HepG2 (cell line): ENCODE measurements at regions not wholly inside any gene's neighbourhood (a gene's known extent, or its start where the extent isn't known, plus 50 kb on each side); places are given as distances from the start of the nearest gene placed in this dataset.

ENCODE experiments used
- ATAC-seq: fragments of 200-7000 bp; cut with Tn5 transposase; 3 replicates; pipeline ENCODE4 v1.9.1; 2020; ENCODE audit warnings: mild to moderate bottlenecking, moderate library complexity
- BruUV-seq: library from RNA; stranded (reverse); fragments of 400-500 nt; replicated peaks from 2 replicates; lab custom pipeline; 2021; lab: Mats Ljungman, UMichigan
- CTCF ChIA-PET: fragments of 300-600 bp; formaldehyde crosslinking; extraction: SDS; loops from one replicate; lab custom pipeline; 2021; ENCODE audit warnings: low total read pairs, inconsistent platforms, low intra/inter-chr PET ratio; lab: Yijun Ruan, JAX
- POLR2A ChIA-PET: fragments of 350-600 bp; sonication (Branson Sonifier 250); formaldehyde crosslinking; loops from one replicate; lab custom pipeline; 2020; ENCODE audit warnings: antibody characterized with exemption, inconsistent platforms; lab: Yijun Ruan, JAX
- DNase-seq: peaks from one replicate; pipeline ENCODE4 v3.0.0-alpha.2; 2015; ENCODE audit warnings: low spot score
- FAIRE-seq: peaks from 3 replicates; lab custom pipeline; 2011; peaks lifted over from hg19 to GRCh38; lab: Jason Lieb, UNC
- H2AFZ ChIP-seq: one replicate; pipeline ENCODE4 v1.6.1; 2011; ENCODE audit warnings: low read length, inconsistent platforms
- H3K27ac ChIP-seq: fragments of 300-600 bp; 3 replicates; pipeline ENCODE4 v1.8.0; 2011; ENCODE audit warnings: mixed run types, mild to moderate bottlenecking, mixed read lengths, low read length, inconsistent platforms; ENCODE audit not compliant: insufficient read depth; ENCODE audit errors: extremely low read length
- H3K27me3 ChIP-seq, 2 experiments: fragments of 200-600 bp in 1 of 2; 2 replicates in 1 of 2; 3 replicates in 1 of 2; pipeline versions ENCODE4 v1.6.0 to v1.8.0; 2011; ENCODE audit warnings: low read length in 2 of 2, mild to moderate bottlenecking in 2 of 2, moderate library complexity in 2 of 2, inconsistent platforms in 1 of 2; ENCODE audit not compliant: insufficient read depth in 2 of 2, control insufficient read depth in 1 of 2
- H3K36me3 ChIP-seq, 2 experiments: fragments of 200-600 bp in 1 of 2; replicated peaks in 1 of 2; 2 replicates in 1 of 2; 3 replicates in 1 of 2; pipeline versions ENCODE4 v1.5.1 to v1.8.0; 2011; ENCODE audit warnings: low read length in 2 of 2, inconsistent platforms in 1 of 2; ENCODE audit not compliant: insufficient read depth in 2 of 2, control insufficient read depth in 1 of 2
- H3K4me1 ChIP-seq: 2 replicates; pipeline ENCODE4 v1.5.1; 2012; ENCODE audit warnings: low read length, inconsistent platforms; ENCODE audit not compliant: insufficient read depth
- H3K4me2 ChIP-seq: 2 replicates; pipeline ENCODE4 v1.6.0; 2011; ENCODE audit warnings: low read depth, low read length, inconsistent platforms
- H3K4me3 ChIP-seq, 3 experiments: fragments of 200-600 bp in 1 of 3; sonication (generic), shearing (Covaris generic) in 1 of 3; replicated peaks in 1 of 3; 2 replicates each; pipeline ENCODE4 v1.5.1; 2011 to 2016; ENCODE audit warnings: low read length in 3 of 3, inconsistent platforms in 2 of 3, low read depth in 2 of 3, mild to moderate bottlenecking in 2 of 3, control low read depth in 1 of 3, mixed read lengths in 1 of 3; ENCODE audit not compliant: insufficient read depth in 1 of 3
- H3K79me2 ChIP-seq: one replicate; pipeline ENCODE4 v1.6.1; 2011; ENCODE audit warnings: low read length, inconsistent platforms; ENCODE audit not compliant: insufficient read depth
- H3K9ac ChIP-seq: 2 replicates; pipeline ENCODE4 v1.6.0; 2011; ENCODE audit warnings: mild to moderate bottlenecking, low read depth, low read length, inconsistent platforms; ENCODE audit not compliant: insufficient read depth
- H3K9me3 ChIP-seq: 2 replicates; pipeline ENCODE4 v1.5.1; 2012; ENCODE audit warnings: mild to moderate bottlenecking, low read length
- H4K20me1 ChIP-seq: 2 replicates; pipeline ENCODE4 v1.6.0; 2011; ENCODE audit warnings: inconsistent platforms, mild to moderate bottlenecking, low read length, moderate library complexity; ENCODE audit not compliant: insufficient read depth
- CCDC6 ChIP-seq: sonication (generic); formaldehyde crosslinking; IDR thresholded peaks from 2 replicates; pipeline ENCODE4 v1.8.1; 2022; ENCODE audit warnings: mild to moderate bottlenecking, missing genetic modification reagents, moderate library complexity
- CEBPG ChIP-seq: IDR thresholded peaks from 2 replicates; pipeline ENCODE4 v1.6.1; 2016
- EZH2 ChIP-seq: conservative IDR thresholded peaks from 2 replicates; pipeline ENCODE4 v1.6.1; 2012; ENCODE audit warnings: mild to moderate bottlenecking, low read depth, low read length, moderate library complexity
- MAFF ChIP-seq: IDR thresholded peaks from 2 replicates; pipeline ENCODE4 v1.6.1; 2011; ENCODE audit warnings: low read depth, low read length, improper control_type of control experiment
- MAFK ChIP-seq, 2 experiments: IDR thresholded peaks in 1 of 2; conservative IDR thresholded peaks in 1 of 2; 2 replicates each; pipeline ENCODE4 v1.6.1; 2011; ENCODE audit warnings: improper control_type of control experiment in 2 of 2, low read length in 2 of 2
- NFE2L2 ChIP-seq: fragments of 150-350 bp; IDR thresholded peaks from 2 replicates; pipeline ENCODE4 v1.6.1; 2014; ENCODE audit warnings: low read length
- PHF8 ChIP-seq: sonication (generic); formaldehyde crosslinking; IDR thresholded peaks from 2 replicates; pipeline ENCODE4 v1.5.0; 2020; ENCODE audit warnings: missing genetic modification reagents
- TEAD3 ChIP-seq: optimal IDR thresholded peaks from 2 replicates; pipeline ENCODE3; 2016; ENCODE audit warnings: borderline replicate concordance
- TERF1 ChIP-seq: sonication (generic); formaldehyde crosslinking; IDR thresholded peaks from 2 replicates; pipeline ENCODE4 v1.8.0; 2022; ENCODE audit warnings: mild to moderate bottlenecking, missing genetic modification reagents, moderate library complexity
- WGBS: methylation state at CpG from one replicate; pipeline ENCODE4 v1.1.6; 2017; ENCODE audit warnings: low lambda C conversion rate; 5-methylcytosine and 5-hydroxymethylcytosine counted together
- in situ Hi-C: cut with HindIII; loops from 2 replicates; pipeline ENCODE4 v1.10.0; 2017; ENCODE audit warnings: low pct_unique_long_range_greater_than_20kb; ENCODE audit not compliant: extremely low pct_ligation_motif_present
- intact Hi-C: fragments of 100-400 bp; cut with micrococcal nuclease; formaldehyde crosslinking; loops from one replicate; pipeline ENCODE4 v1.10.0; 2022; ENCODE audit not compliant: unreplicated experiment

GRCh38 chr6:67877288-67877687 lies 757.8 kb upstream of the ADGRB3 start:
- Histone ChIP-seq H4K20me1 (no peaks in the 10 kb centered on the region), H3K79me2 (no peaks in the 10 kb centered on the region), H2AFZ (no peak overlapping the region), H3K4me1 (no peaks in the 10 kb centered on the region), H3K4me3 (no peak overlapping the region), H3K36me3 (no peaks in the 10 kb centered on the region), H3K27ac (no peak overlapping the region), H3K9ac (no peak overlapping the region), H3K4me2 (no peak overlapping the region), H3K9me3 (peaks cover 5% of the 10 kb centered on the region), H3K27me3 (no peaks in the 10 kb centered on the region)
- DNase-seq (no peak), FAIRE-seq (no peak), ATAC-seq (no peak)
- ChIA-PET POLR2A (no interaction called here), CTCF (no interaction called here)
- intact Hi-C loops (no loop called here), in situ Hi-C loops (no loop called here)
- no peak for TF ChIP-seq TERF1
- no peak for TF ChIP-seq CEBPG (CRISPR knock-in tag)
- no TSS peak for BruUV-seq
- WGBS: 2% methylated on average over 2 of the region's 2 CpGs

- H3K27ac ChIP-seq: no peak overlapping the region
- no peak for DNase-seq
- ChIA-PET POLR2A (no interaction called here), CTCF (no interaction called here)
- H3K9ac ChIP-seq: no peak overlapping the region
- no peaks in the 10 kb centered on the region for H3K9me3 ChIP-seq
- no peak overlapping the region for H3K4me2 ChIP-seq
- H3K79me2 ChIP-seq: no peaks in the 10 kb centered on the region
- no TSS peak for BruUV-seq
- TF ChIP-seq NFE2L2: peak; percentile 55; the same call in 1 of the 2 replicates
- TF ChIP-seq PHF8: no peak
- TF ChIP-seq CCDC6 (CRISPR knock-in tag): no peak
- 0 out of 4 replicates have a peak, but pooled peaks of 1 of the 2 experiments have one; percentile 6 for TF ChIP-seq MAFK (conservative IDR thresholded peaks at IDR 0.05 in 1 of 2, IDR thresholded peaks at IDR 0.05 in 1 of 2; ENCODE audit: low read length in 2 of 2)
- TF ChIP-seq TEAD3 (CRISPR knock-in tag): no peak
- peak; percentile 11; the same call in 1 of the 2 replicates for TF ChIP-seq MAFF
- no peak for TF ChIP-seq EZH2
- H3K4me1 ChIP-seq: no peaks in the 10 kb centered on the region
- H3K36me3 ChIP-seq: no peaks in the 10 kb centered on the region
- H4K20me1 ChIP-seq: no peaks in the 10 kb centered on the region
- intact Hi-C loops (no loop called here), in situ Hi-C loops (no loop called here)
- no peaks in the 10 kb centered on the region for H3K27me3 ChIP-seq
- H3K4me3 ChIP-seq: no peak overlapping the region
- no peak for ATAC-seq
- H2AFZ ChIP-seq: no peak overlapping the region
- no peak for FAIRE-seq
Observed at GRCh38 chr6:67875877-67876383, 759.2 kb upstream of the ADGRB3 start.
